ENCODE measurements at regions not wholly inside any gene's neighbourhood (a gene's known extent, or its start where the extent isn't known, plus 50 kb on each side); places are given as distances from the start of the nearest gene placed in this dataset.
"Not testable (repeated sequence)": the region's sequence is repeated elsewhere in the genome, so short reads cannot be mapped to it uniquely, and the experiment has no call there.

GRCh38 chr13:50757008-50757407 lies 86.5 kb downstream of the DLEU7 start:
- Histone ChIP-seq H3K9ac (ENCODE audit: low read length) (no peak overlapping the region), H3K4me1 (ENCODE audit: control insufficient read depth, insufficient read depth, low read length) (peaks cover 11% of the 10 kb centered on the region), H3K27me3 (replicated peaks; ENCODE audit: control insufficient read depth, insufficient read depth, low read length) (no peaks in the 10 kb centered on the region), H3K4me3 (ENCODE audit: low read length) (no peak overlapping the region), H3K9me3 (ENCODE audit: control insufficient read depth, low read length) (peaks cover 14% of the 10 kb centered on the region), H3K36me3 (ENCODE audit: control insufficient read depth, insufficient read depth, low read length, severe bottlenecking) (no peaks in the 10 kb centered on the region)
- DNase-seq (ENCODE audit: low read depth): peak; percentile 11

GRCh38 chr13:50758796-50759195 lies 84.7 kb downstream of the DLEU7 start:
- no peaks in the 10 kb centered on the region for H3K36me3 ChIP-seq (ENCODE audit: control insufficient read depth, insufficient read depth, low read length, severe bottlenecking)
- DNase-seq (ENCODE audit: low read depth): no peak
- H3K27me3 ChIP-seq (replicated peaks; ENCODE audit: control insufficient read depth, insufficient read depth, low read length): no peaks in the 10 kb centered on the region
- no peak overlapping the region for H3K4me3 ChIP-seq (ENCODE audit: low read length)
- H3K4me1 ChIP-seq (ENCODE audit: control insufficient read depth, insufficient read depth, low read length): peaks cover 11% of the 10 kb centered on the region
- peaks cover 14% of the 10 kb centered on the region for H3K9me3 ChIP-seq (ENCODE audit: control insufficient read depth, low read length)
- H3K9ac ChIP-seq (ENCODE audit: low read length): no peak overlapping the region

GRCh38 chr13:50760751-50761150 lies 82.7 kb downstream of the DLEU7 start:
- Histone ChIP-seq H3K4me1 (ENCODE audit: control insufficient read depth, insufficient read depth, low read length) (peaks cover 11% of the 10 kb centered on the region), H3K27me3 (replicated peaks; ENCODE audit: control insufficient read depth, insufficient read depth, low read length) (no peaks in the 10 kb centered on the region), H3K4me3 (ENCODE audit: low read length) (no peak overlapping the region), H3K9me3 (ENCODE audit: control insufficient read depth, low read length) (peaks cover 8% of the 10 kb centered on the region), H3K9ac (ENCODE audit: low read length) (no peak overlapping the region), H3K36me3 (ENCODE audit: control insufficient read depth, insufficient read depth, low read length, severe bottlenecking) (no peaks in the 10 kb centered on the region)
- DNase-seq (ENCODE audit: low read depth): peak; percentile 14

GRCh38 chr13:50761406-50761805 lies 82.1 kb downstream of the DLEU7 start:
- peaks cover 11% of the 10 kb centered on the region for H3K4me1 ChIP-seq (ENCODE audit: control insufficient read depth, insufficient read depth, low read length)
- H3K9me3 ChIP-seq (ENCODE audit: control insufficient read depth, low read length): peaks cover 8% of the 10 kb centered on the region

GRCh38 chr13:50762969-50763567 lies 80.4 kb downstream of the DLEU7 start:
- H3K36me3 ChIP-seq (ENCODE audit: control insufficient read depth, insufficient read depth, low read length, severe bottlenecking): no peaks in the 10 kb centered on the region
- peaks cover 6% of the 10 kb centered on the region for H3K4me1 ChIP-seq (ENCODE audit: control insufficient read depth, insufficient read depth, low read length)
- no peak for DNase-seq (ENCODE audit: low read depth)
- no peaks in the 10 kb centered on the region for H3K27me3 ChIP-seq (replicated peaks; ENCODE audit: control insufficient read depth, insufficient read depth, low read length)
- no peak overlapping the region for H3K4me3 ChIP-seq (ENCODE audit: low read length)
- H3K9ac ChIP-seq (ENCODE audit: low read length): no peak overlapping the region
- peaks cover 8% of the 10 kb centered on the region for H3K9me3 ChIP-seq (ENCODE audit: control insufficient read depth, low read length)

More at GRCh38 chr13:50761406-50761805, 82.1 kb downstream of the DLEU7 start:
- no peak overlapping the region for H3K9ac ChIP-seq (ENCODE audit: low read length)
- H3K27me3 ChIP-seq (replicated peaks; ENCODE audit: control insufficient read depth, insufficient read depth, low read length): no peaks in the 10 kb centered on the region
- no peak for DNase-seq (ENCODE audit: low read depth)
- no peaks in the 10 kb centered on the region for H3K36me3 ChIP-seq (ENCODE audit: control insufficient read depth, insufficient read depth, low read length, severe bottlenecking)
- H3K4me3 ChIP-seq (ENCODE audit: low read length): no peak overlapping the region

GRCh38 chr13:50766013-50766412 lies 77.5 kb downstream of the DLEU7 start:
- Histone ChIP-seq H3K9me3 (ENCODE audit: control insufficient read depth, low read length) (no peaks in the 10 kb centered on the region), H3K36me3 (ENCODE audit: control insufficient read depth, insufficient read depth, low read length, severe bottlenecking) (no peaks in the 10 kb centered on the region), H3K4me1 (ENCODE audit: control insufficient read depth, insufficient read depth, low read length) (no peaks in the 10 kb centered on the region), H3K4me3 (ENCODE audit: low read length) (no peak overlapping the region), H3K9ac (ENCODE audit: low read length) (no peak overlapping the region), H3K27me3 (replicated peaks; ENCODE audit: control insufficient read depth, insufficient read depth, low read length) (no peaks in the 10 kb centered on the region)
- no peak for DNase-seq (ENCODE audit: low read depth)

GRCh38 chr13:50766695-50767094 lies 76.8 kb downstream of the DLEU7 start:
- Histone ChIP-seq H3K4me1 (ENCODE audit: control insufficient read depth, insufficient read depth, low read length) (no peaks in the 10 kb centered on the region), H3K36me3 (ENCODE audit: control insufficient read depth, insufficient read depth, low read length, severe bottlenecking) (no peaks in the 10 kb centered on the region), H3K9ac (ENCODE audit: low read length) (no peak overlapping the region), H3K27me3 (replicated peaks; ENCODE audit: control insufficient read depth, insufficient read depth, low read length) (no peaks in the 10 kb centered on the region), H3K9me3 (ENCODE audit: control insufficient read depth, low read length) (no peaks in the 10 kb centered on the region), H3K4me3 (ENCODE audit: low read length) (no peak overlapping the region)
- DNase-seq (ENCODE audit: low read depth): no peak

GRCh38 chr13:50772881-50773280 lies 70.6 kb downstream of the DLEU7 start:
- DNase-seq (ENCODE audit: low read depth); H3K4me3 ChIP-seq (ENCODE audit: low read length); H3K27me3 ChIP-seq (replicated peaks; ENCODE audit: control insufficient read depth, insufficient read depth, low read length); H3K36me3 ChIP-seq (ENCODE audit: control insufficient read depth, insufficient read depth, low read length, severe bottlenecking); H3K4me1 ChIP-seq (ENCODE audit: control insufficient read depth, insufficient read depth, low read length); H3K9ac ChIP-seq (ENCODE audit: low read length): not testable (repeated sequence)
- H3K9me3 ChIP-seq (ENCODE audit: control insufficient read depth, low read length): peaks cover 13% of the 10 kb centered on the region
